Sigmoid colon (tissue), 6 donors: ENCODE measurements at regions not wholly inside any gene's neighbourhood (a gene's known extent, or its start where the extent isn't known, plus 50 kb on each side); places are given as distances from the start of the nearest gene placed in this dataset.

Source experiments
- DNase-seq: peaks from one replicate; pipeline ENCODE4 v3.0.0-alpha.2; 2019
- H3K27ac ChIP-seq, 4 donors: fragments of 200-600 bp; sonication (generic); one replicate each; pipeline ENCODE4 v1.5.1; 2016 to 2019; ENCODE audit warnings: mild to moderate bottlenecking in 1 of 4
- H3K27me3 ChIP-seq, 3 donors: fragments of 200-600 bp; sonication (generic); one replicate each; pipeline ENCODE4 v1.5.1; 2019; ENCODE audit warnings: mild to moderate bottlenecking in 1 of 3
- H3K36me3 ChIP-seq, 4 donors: fragments of 200-600 bp; sonication (generic); one replicate each; pipeline ENCODE4 v1.5.1; 2016 to 2019
- H3K4me1 ChIP-seq, 4 donors: fragments of 200-600 bp; sonication (generic); one replicate each; pipeline ENCODE4 v1.5.1; 2017 to 2019
- H3K4me3 ChIP-seq, 4 donors: fragments of 200-600 bp; sonication (generic); one replicate each; pipeline ENCODE4 v1.5.1; 2017 to 2019; ENCODE audit warnings: mild to moderate bottlenecking in 2 of 4, moderate library complexity in 1 of 4
- H3K9me3 ChIP-seq, 4 donors: fragments of 200-600 bp in 3 of 4; sonication (generic) in 3 of 4; one replicate each; pipeline versions ENCODE4 v1.5.1 to v1.6.1; 2013 to 2019
- CTCF ChIP-seq, 4 experiments: fragments of 450-650 bp in 3 of 4; fragments of 200-600 bp in 1 of 4; IDR thresholded peaks; one replicate each; pipeline ENCODE4 v1.5.1; 2016 to 2019; ENCODE audit warnings: antibody characterized with exemption in 4 of 4, mild to moderate bottlenecking in 3 of 4, moderate library complexity in 2 of 4
- EP300 ChIP-seq, 4 donors: sonication (generic); formaldehyde crosslinking; IDR thresholded peaks; one replicate each; pipeline ENCODE4 v1.6.1; 2017; ENCODE audit warnings: antibody characterized with exemption in 4 of 4
- POLR2A ChIP-seq, 2 donors: fragments of 450-650 bp; IDR thresholded peaks; one replicate each; pipeline ENCODE4 v1.6.1; 2016; ENCODE audit warnings: antibody characterized with exemption in 2 of 2, mild to moderate bottlenecking in 2 of 2, moderate library complexity in 2 of 2
- POLR2AphosphoS5 ChIP-seq, 4 donors: sonication (generic); formaldehyde crosslinking; IDR thresholded peaks; one replicate each; pipeline ENCODE4 v1.6.1; 2017; ENCODE audit warnings: antibody characterized with exemption in 4 of 4
- WGBS, 2 donors: extraction: QIAGEN DNeasy Blood & Tissue Kit; methylation state at CpG; one replicate each; pipeline ENCODE4 v1.1.7; 2013; 5-methylcytosine and 5-hydroxymethylcytosine counted together
- intact Hi-C: fragments of 100-400 bp; cut with DNase I; formaldehyde crosslinking; loops from one replicate; pipeline ENCODE4 v1.15.1; 2023
- donor health status: healthy with polysubstance abuse.
- donor health status: healthy.

DNA sequence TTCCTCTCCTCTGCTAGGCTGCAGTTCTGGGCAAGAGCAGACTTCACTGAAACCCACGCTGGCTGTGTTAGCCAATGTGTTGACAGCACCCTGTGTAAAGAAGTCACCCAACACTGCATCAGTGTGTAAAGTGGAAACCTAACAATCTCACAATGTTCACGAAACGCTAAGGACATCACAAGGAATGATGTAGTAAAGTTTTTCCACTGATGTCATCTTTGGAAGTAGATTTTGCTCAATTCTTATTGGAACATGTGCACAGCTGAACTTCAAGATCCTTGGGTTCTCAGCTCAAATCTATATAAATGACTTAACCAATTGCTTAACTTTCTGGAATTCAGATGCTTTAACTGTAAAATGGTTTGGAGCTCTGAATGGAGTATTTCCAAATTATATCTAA, 1112.5 kb downstream of the TSN start:
- TF ChIP-seq POLR2A (IDR thresholded peaks at IDR 0.05) (no peak), CTCF (IDR thresholded peaks at IDR 0.05) (no peak), POLR2AphosphoS5 (IDR thresholded peaks at IDR 0.05) (no peak), EP300 (IDR thresholded peaks at IDR 0.05) (no peak)
- H3K27ac ChIP-seq = no peak overlapping the region
- intact Hi-C loops = no loop called here
- H3K9me3 ChIP-seq = no peaks in the 10 kb centered on the region
- 69 to 75% methylated on average over 3 of the region's 3 CpGs for WGBS, 2 donors
- no peaks in the 10 kb centered on the region for H3K27me3 ChIP-seq
- no peak for DNase-seq
- no peak overlapping the region for H3K4me3 ChIP-seq
- no peaks in the 10 kb centered on the region for H3K36me3 ChIP-seq
- no peaks in the 10 kb centered on the region for H3K4me1 ChIP-seq

DNA sequence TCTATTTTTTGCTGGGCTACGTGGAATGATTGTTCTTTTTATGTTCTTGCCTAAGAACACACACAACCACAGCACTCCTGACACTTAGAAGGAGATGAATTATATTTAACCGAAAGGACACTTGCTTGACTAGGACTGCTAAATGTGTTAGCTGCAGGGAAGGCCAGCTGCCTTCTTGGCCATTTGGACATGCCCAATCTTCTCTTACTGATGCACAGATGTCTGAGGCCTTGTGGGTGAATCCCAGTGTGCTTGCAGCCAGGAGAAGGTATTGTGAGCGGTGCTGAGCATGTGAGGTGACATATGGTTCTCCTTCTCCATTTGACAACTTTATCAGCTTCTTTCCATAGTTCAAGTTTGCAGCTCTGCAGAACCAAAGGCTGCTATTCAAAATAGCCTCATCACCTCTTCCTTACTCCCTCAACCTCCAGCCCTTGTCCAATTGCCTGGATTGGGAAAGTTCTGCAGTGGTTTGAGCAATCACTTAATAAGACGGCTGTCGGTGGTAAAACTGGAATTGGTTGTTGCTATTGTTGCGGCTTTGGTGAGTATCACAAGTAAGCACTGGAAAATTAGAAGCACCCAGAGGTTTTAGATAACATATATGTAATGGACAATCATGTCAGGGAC, 1113.3 kb downstream of the TSN start:
- no peak for TF ChIP-seq POLR2A (IDR thresholded peaks at IDR 0.05)
- TF ChIP-seq CTCF (IDR thresholded peaks at IDR 0.05) = no peak
- no peak for TF ChIP-seq POLR2AphosphoS5 (IDR thresholded peaks at IDR 0.05)
- TF ChIP-seq EP300 (IDR thresholded peaks at IDR 0.05) = no peak
- Histone ChIP-seq H3K4me3 (no peak overlapping the region), H3K27me3 (no peaks in the 10 kb centered on the region), H3K36me3 (no peaks in the 10 kb centered on the region), H3K27ac (no peak overlapping the region), H3K4me1 (no peaks in the 10 kb centered on the region), H3K9me3 (no peaks in the 10 kb centered on the region)
- WGBS, 2 donors = 91 to 93% methylated on average over 6 of the region's 6 CpGs
- no peak for DNase-seq
- intact Hi-C loops = no loop called here

- no peaks in the 10 kb centered on the region for H3K4me1 ChIP-seq
- H3K27me3 ChIP-seq = no peaks in the 10 kb centered on the region
- no peaks in the 10 kb centered on the region for H3K36me3 ChIP-seq
- H3K27ac ChIP-seq = no peak overlapping the region
- intact Hi-C loops = no loop called here
- 82 to 86% methylated on average over 2 of the region's 2 CpGs for WGBS, 2 donors
- TF ChIP-seq POLR2A (IDR thresholded peaks at IDR 0.05) (no peak), EP300 (IDR thresholded peaks at IDR 0.05) (no peak), CTCF (IDR thresholded peaks at IDR 0.05) (no peak), POLR2AphosphoS5 (IDR thresholded peaks at IDR 0.05) (no peak)
- H3K9me3 ChIP-seq = no peaks in the 10 kb centered on the region
- no peak overlapping the region for H3K4me3 ChIP-seq
- no peak for DNase-seq
These were observed 1118.5 kb downstream of the TSN start for GRCh38 chr2:122873951-122874350.

- Histone ChIP-seq H3K4me3 (no peak overlapping the region), H3K9me3 (no peaks in the 10 kb centered on the region), H3K4me1 (no peaks in the 10 kb centered on the region), H3K27me3 (no peaks in the 10 kb centered on the region), H3K36me3 (no peaks in the 10 kb centered on the region), H3K27ac (no peak overlapping the region)
- 83 to 86% methylated on average over 5 of the region's 5 CpGs for WGBS, 2 donors
- DNase-seq = no peak
- TF ChIP-seq POLR2AphosphoS5 (IDR thresholded peaks at IDR 0.05) (no peak), CTCF (IDR thresholded peaks at IDR 0.05) (no peak), EP300 (IDR thresholded peaks at IDR 0.05) (no peak), POLR2A (IDR thresholded peaks at IDR 0.05) (no peak)
- intact Hi-C loops = no loop called here
These were observed 1119.8 kb downstream of the TSN start for GRCh38 chr2:122875091-122875865.
